Lower lobe of right lung (tissue), 2 donors: ENCODE measurements at regions not wholly inside any gene's neighbourhood (a gene's known extent, or its start where the extent isn't known, plus 50 kb on each side); places are given as distances from the start of the nearest gene placed in this dataset.

Experiments used
- ATAC-seq, 2 donors: fragments of 200-7000 bp; cut with Tn5 transposase; one replicate each; pipeline ENCODE4 v1.9.1; 2020 to 2022; ENCODE audit warnings: mild to moderate bottlenecking in 2 of 2, moderate library complexity in 2 of 2
- DNase-seq: peaks from one replicate; pipeline ENCODE4 v3.0.0-alpha.2; 2020
- H3K27ac ChIP-seq: fragments of 200-600 bp; one replicate; pipeline ENCODE4 v1.8.0; 2022
- H3K27me3 ChIP-seq: fragments of 200-600 bp; one replicate; pipeline ENCODE4 v1.8.0; 2022; ENCODE audit warnings: low read depth
- H3K36me3 ChIP-seq: fragments of 200-600 bp; one replicate; pipeline ENCODE4 v1.8.0; 2022; ENCODE audit warnings: mild to moderate bottlenecking
- H3K4me1 ChIP-seq: fragments of 200-600 bp; one replicate; pipeline ENCODE4 v1.8.0; 2022
- H3K4me3 ChIP-seq: fragments of 200-600 bp; one replicate; pipeline ENCODE4 v1.8.0; 2022; ENCODE audit warnings: mild to moderate bottlenecking
- H3K9me3 ChIP-seq: fragments of 200-600 bp; one replicate; pipeline ENCODE4 v1.8.0; 2022
- intact Hi-C: fragments of 100-400 bp; cut with DNase I; formaldehyde crosslinking; loops from one replicate; pipeline ENCODE4 v1.11.0; 2022
- TF ChIP-seq, protein P1 (sequence below): fragments of 200-600 bp; IDR thresholded peaks from one replicate; pipeline ENCODE4 v1.8.0; 2022; ENCODE audit warnings: antibody characterized with exemption, mild to moderate bottlenecking
- donor health status: DM: no; HTN: yes; CAD: no; lungs with severe emphysema.

DNA sequence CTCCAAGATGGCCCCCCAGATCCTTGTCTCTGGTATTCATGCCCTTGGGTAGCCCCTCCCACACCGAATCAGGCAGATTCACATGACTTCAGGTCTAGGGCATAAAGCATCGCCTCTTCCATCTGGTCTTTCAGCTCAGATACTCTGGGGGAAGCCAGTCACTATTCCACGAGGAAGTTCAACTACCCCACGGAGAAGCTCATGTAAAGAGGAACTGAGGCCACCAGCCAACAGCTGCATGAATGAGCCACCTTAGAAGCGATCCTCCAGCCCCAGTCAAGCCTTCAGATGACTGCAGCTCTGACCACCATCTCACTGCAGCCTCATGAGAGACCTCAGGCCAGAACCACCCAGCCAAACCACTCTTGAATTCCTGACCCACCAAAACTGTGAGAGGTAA, 54.1 kb downstream of the SOCS3 start:
- Histone ChIP-seq H3K27ac (no peak overlapping the region), H3K4me1 (peaks cover 11% of the 10 kb centered on the region), H3K27me3 (no peaks in the 10 kb centered on the region), H3K9me3 (no peaks in the 10 kb centered on the region), H3K36me3 (no peaks in the 10 kb centered on the region), H3K4me3 (no peak overlapping the region)
- DNase-seq (no peak), ATAC-seq (no peak)
- intact Hi-C loops, result no loop called here
- TF ChIP-seq, protein P1, sequence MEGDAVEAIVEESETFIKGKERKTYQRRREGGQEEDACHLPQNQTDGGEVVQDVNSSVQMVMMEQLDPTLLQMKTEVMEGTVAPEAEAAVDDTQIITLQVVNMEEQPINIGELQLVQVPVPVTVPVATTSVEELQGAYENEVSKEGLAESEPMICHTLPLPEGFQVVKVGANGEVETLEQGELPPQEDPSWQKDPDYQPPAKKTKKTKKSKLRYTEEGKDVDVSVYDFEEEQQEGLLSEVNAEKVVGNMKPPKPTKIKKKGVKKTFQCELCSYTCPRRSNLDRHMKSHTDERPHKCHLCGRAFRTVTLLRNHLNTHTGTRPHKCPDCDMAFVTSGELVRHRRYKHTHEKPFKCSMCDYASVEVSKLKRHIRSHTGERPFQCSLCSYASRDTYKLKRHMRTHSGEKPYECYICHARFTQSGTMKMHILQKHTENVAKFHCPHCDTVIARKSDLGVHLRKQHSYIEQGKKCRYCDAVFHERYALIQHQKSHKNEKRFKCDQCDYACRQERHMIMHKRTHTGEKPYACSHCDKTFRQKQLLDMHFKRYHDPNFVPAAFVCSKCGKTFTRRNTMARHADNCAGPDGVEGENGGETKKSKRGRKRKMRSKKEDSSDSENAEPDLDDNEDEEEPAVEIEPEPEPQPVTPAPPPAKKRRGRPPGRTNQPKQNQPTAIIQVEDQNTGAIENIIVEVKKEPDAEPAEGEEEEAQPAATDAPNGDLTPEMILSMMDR, result no peak

DNA sequence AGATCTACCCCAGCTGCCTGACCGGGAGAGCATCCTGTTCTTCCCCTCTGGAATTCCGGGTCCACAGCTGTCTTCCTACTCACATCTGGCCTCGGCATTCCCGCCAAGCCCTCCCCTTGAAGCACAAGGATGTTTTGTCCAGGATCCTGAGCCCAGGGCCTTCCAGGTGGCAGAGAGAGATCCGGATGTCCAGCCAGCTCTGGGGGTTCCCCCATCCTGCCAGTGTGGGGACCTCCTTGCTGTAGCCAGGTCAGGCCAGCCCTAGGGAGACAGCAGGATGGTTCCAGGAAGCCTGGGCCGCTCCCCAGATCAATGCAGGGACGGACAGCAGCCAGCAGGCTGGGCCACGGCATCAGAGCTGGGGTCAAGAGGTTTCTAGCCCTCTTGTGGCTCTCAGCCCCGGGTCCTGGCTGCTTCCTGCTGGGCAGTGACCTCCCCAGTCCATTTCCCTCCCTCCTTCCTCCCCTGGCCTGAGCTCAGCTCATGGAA, 55.3 kb downstream of the SOCS3 start:
- Histone ChIP-seq H3K36me3 (no peaks in the 10 kb centered on the region), H3K27me3 (no peaks in the 10 kb centered on the region), H3K4me1 (peaks cover 11% of the 10 kb centered on the region), H3K9me3 (no peaks in the 10 kb centered on the region), H3K4me3 (no peak overlapping the region), H3K27ac (no peak overlapping the region)
- intact Hi-C loops, result no loop called here
- ATAC-seq, result peak; percentile 55 to 59
- no peak for DNase-seq
- TF ChIP-seq, protein P1, result no peak

DNA sequence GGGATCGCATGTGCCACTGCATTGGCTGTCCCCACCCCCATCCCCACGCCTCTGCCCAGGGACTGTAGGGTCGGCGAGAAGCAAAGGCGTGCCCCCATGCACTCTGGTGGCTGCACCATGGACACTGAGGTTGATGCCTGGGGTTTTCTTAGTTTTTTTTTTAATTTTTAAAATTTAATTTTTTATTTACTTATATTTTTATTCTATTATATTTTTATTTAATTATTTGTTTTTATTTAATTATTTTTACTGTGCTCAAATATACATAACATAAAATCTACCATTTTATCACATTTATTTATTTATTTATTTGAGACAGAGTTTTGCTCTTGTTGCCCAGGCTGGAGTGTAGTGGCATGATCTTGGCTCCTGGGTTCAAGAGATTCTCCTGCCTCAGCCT, 57.4 kb downstream of the SOCS3 start:
- DNase-seq, result no peak
- no peaks in the 10 kb centered on the region for H3K27me3 ChIP-seq
- H3K4me3 ChIP-seq, result no peak overlapping the region
- TF ChIP-seq, protein P1, result no peak
- intact Hi-C loops, result no loop called here
- H3K4me1 ChIP-seq, result peaks cover 11% of the 10 kb centered on the region
- no peaks in the 10 kb centered on the region for H3K36me3 ChIP-seq
- no peak for ATAC-seq
- H3K27ac ChIP-seq, result no peak overlapping the region
- no peaks in the 10 kb centered on the region for H3K9me3 ChIP-seq

GRCh38 chr17:78301821-78302213, 58.1 kb downstream of the SOCS3 start:
- intact Hi-C loops, result no loop called here
- H3K27me3 ChIP-seq, result no peaks in the 10 kb centered on the region
- H3K4me1 ChIP-seq, result peaks cover 11% of the 10 kb centered on the region
- TF ChIP-seq, protein P1, result no peak
- no peak overlapping the region for H3K27ac ChIP-seq
- ATAC-seq (no peak), DNase-seq (no peak)
- H3K36me3 ChIP-seq, result no peaks in the 10 kb centered on the region
- no peak overlapping the region for H3K4me3 ChIP-seq
- no peaks in the 10 kb centered on the region for H3K9me3 ChIP-seq

- Histone ChIP-seq H3K9me3 (no peaks in the 10 kb centered on the region), H3K4me1 (peaks cover 11% of the 10 kb centered on the region), H3K27ac (no peak overlapping the region), H3K4me3 (no peak overlapping the region), H3K36me3 (no peaks in the 10 kb centered on the region), H3K27me3 (no peaks in the 10 kb centered on the region)
- DNase-seq, result no peak
- TF ChIP-seq, protein P1, result no peak
- no peak for ATAC-seq
- intact Hi-C loops, result no loop called here
Measured at GRCh38 chr17:78300962-78301820, 58.7 kb downstream of the SOCS3 start.
